SK-N-SH treated with all-trans-retinoic acid at 6 μM for 48 hours (cell line): ENCODE measurements at regions not wholly inside any gene's neighbourhood (a gene's known extent, or its start where the extent isn't known, plus 50 kb on each side); places are given as distances from the start of the nearest gene placed in this dataset.

ENCODE experiments used
- ARNTL ChIP-seq: fragments of 450-650 bp; formaldehyde crosslinking; IDR thresholded peaks from 2 replicates; pipeline ENCODE4 v1.5.0; 2020; ENCODE audit warnings: low read depth, mild to moderate bottlenecking, moderate library complexity, borderline replicate concordance
- CREB5 ChIP-seq: fragments of 250-450 bp; sonication (Bioruptor Pico); IDR thresholded peaks from 2 replicates; pipeline ENCODE4 v1.5.1; 2020; ENCODE audit warnings: low read depth, mild to moderate bottlenecking, moderate library complexity
- PATZ1 ChIP-seq: fragments of 250-450 bp; sonication (Bioruptor Pico); IDR thresholded peaks from 2 replicates; pipeline ENCODE4 v1.8.0; 2020; ENCODE audit warnings: mild to moderate bottlenecking, moderate library complexity, borderline replicate concordance
- POU6F1 ChIP-seq: fragments of 250-450 bp; sonication (Bioruptor Pico); IDR thresholded peaks from 2 replicates; pipeline ENCODE4 v1.8.0; 2021; ENCODE audit warnings: low read depth, mild to moderate bottlenecking, moderate library complexity, borderline replicate concordance
- RARB ChIP-seq: fragments of 250-450 bp; sonication (Bioruptor Pico); IDR thresholded peaks from 2 replicates; pipeline ENCODE4 v1.8.0; 2021; ENCODE audit warnings: mild to moderate bottlenecking, moderate library complexity
- TCF4 ChIP-seq: fragments of 250-450 bp; sonication (Bioruptor Pico); IDR thresholded peaks from 2 replicates; pipeline ENCODE4 v1.8.0; 2021; ENCODE audit warnings: mild to moderate bottlenecking, moderate library complexity, borderline replicate concordance
- ZC3H10 ChIP-seq: fragments of 250-450 bp; sonication (Bioruptor Pico); IDR thresholded peaks from 2 replicates; pipeline ENCODE4 v1.5.1; 2021; ENCODE audit warnings: mild to moderate bottlenecking, moderate library complexity
- ZFP3 ChIP-seq: fragments of 250-450 bp; sonication (Bioruptor Pico); IDR thresholded peaks from 2 replicates; pipeline ENCODE4 v1.5.0; 2020; ENCODE audit warnings: mild to moderate bottlenecking, moderate library complexity
- ZFP30 ChIP-seq: fragments of 450-650 bp; formaldehyde crosslinking; IDR thresholded peaks from 2 replicates; pipeline ENCODE4 v1.5.0; 2022; ENCODE audit warnings: mild to moderate bottlenecking, moderate library complexity

- TF ChIP-seq PATZ1 (no peak), RARB (CRISPR knock-in tag) (no peak), POU6F1 (no peak), CREB5 (CRISPR knock-in tag) (no peak), ZC3H10 (CRISPR knock-in tag) (no peak), TCF4 (no peak), ARNTL (no peak), ZFP3 (CRISPR knock-in tag) (no peak), ZFP30 (no peak)
Observed at GRCh38 chr1:182195733-182196132, 134.2 kb upstream of the ZNF648 start.
